ENCODE measurements at regions not wholly inside any gene's neighbourhood (a gene's known extent, or its start where the extent isn't known, plus 50 kb on each side); places are given as distances from the start of the nearest gene placed in this dataset.

DNA sequence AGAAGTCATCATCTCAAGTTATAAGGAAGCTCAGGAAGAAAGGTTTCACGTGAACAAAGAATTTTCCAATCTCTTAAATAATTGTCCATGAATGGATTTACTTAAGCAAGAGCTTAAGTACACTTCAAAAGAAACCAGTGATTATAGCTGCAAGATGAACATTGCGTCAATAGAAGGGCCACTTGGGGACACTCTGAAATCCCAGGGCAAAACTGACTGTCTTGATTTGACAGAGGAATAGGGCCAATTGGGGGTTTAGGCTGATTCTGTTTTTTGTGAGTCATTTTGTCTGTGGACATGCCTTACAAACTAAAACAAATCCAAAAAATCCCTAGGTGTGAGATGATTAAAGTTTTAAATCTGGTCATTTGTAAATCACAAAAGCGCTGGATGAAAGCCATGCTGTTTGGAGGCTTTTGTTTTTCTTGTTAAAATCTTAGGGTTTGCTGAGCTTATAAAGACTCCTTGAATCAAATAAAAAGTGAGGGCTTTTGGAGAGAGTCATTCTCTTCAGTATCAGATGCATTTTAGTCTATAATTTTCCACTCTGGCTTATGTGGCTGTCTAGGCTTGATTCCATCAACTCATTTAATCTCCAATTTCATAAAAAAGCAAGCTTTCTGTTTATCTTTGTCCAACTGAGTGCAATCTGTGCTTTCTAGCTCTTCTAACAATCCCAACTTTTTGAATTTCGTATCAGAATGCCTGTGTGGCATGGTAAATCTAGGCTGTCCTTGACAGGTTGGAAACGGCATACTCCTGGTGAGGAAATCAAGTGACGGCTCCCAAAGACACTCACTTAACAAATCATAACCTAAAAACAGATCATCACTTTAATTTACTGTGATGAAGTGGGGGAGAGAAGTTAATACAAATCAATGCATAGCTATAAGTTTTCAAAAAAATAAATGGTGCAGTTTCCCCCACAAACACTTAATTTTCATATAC lies 98.2 kb upstream of the SOX9 start:
- Mint-ChIP-seq H3K27me3 (ENCODE audit: insufficient read depth, unreplicated experiment) (no peaks in the 10 kb centered on the region), H3K4me3 (ENCODE audit: unreplicated experiment) (no peak overlapping the region), H3K4me1 (ENCODE audit: insufficient read depth, unreplicated experiment) (no peaks in the 10 kb centered on the region), H3K27ac (ENCODE audit: low read depth, unreplicated experiment) (no peak overlapping the region), H3K36me3 (ENCODE audit: insufficient read depth, unreplicated experiment) (no peaks in the 10 kb centered on the region), H3K9me3 (ENCODE audit: unreplicated experiment) (no peaks in the 10 kb centered on the region)
- CTCF ChIA-PET: interaction anchor here (0.6 to 0.7 kb wide), 2 partner anchors 98 to 547 kb away, joined by 4 to 6 read pairs; no protein-coding TSS in a partner anchor
- DNase-seq (ENCODE audit: unreplicated experiment): no peak
- POLR2A ChIA-PET: no interaction called here
- intact Hi-C loops (cut with micrococcal nuclease): no loop called here
- TF ChIP-seq, protein P1, sequence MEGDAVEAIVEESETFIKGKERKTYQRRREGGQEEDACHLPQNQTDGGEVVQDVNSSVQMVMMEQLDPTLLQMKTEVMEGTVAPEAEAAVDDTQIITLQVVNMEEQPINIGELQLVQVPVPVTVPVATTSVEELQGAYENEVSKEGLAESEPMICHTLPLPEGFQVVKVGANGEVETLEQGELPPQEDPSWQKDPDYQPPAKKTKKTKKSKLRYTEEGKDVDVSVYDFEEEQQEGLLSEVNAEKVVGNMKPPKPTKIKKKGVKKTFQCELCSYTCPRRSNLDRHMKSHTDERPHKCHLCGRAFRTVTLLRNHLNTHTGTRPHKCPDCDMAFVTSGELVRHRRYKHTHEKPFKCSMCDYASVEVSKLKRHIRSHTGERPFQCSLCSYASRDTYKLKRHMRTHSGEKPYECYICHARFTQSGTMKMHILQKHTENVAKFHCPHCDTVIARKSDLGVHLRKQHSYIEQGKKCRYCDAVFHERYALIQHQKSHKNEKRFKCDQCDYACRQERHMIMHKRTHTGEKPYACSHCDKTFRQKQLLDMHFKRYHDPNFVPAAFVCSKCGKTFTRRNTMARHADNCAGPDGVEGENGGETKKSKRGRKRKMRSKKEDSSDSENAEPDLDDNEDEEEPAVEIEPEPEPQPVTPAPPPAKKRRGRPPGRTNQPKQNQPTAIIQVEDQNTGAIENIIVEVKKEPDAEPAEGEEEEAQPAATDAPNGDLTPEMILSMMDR (IDR thresholded peaks at IDR 0.05; ENCODE audit: unreplicated experiment): no peak
- no TSS peak for BruUV-seq (replicated peaks)

DNA sequence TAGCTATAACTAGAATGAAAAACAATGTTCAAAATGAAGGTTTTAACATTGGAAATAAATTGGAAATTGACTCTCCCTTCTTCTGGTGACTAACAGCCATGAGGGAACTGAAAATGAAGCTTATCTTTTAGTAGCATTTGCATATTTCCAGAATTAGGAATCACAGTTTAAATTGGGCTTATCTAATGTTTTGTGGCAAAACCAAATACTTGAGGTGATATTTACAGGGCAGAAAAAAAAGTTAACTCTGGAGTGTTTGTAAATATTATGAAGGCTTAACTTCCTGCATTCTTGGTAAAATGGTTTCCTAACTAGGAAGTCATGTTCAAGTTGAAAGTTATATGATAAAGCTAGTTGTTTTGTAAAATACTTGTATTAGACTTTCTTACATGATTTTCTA lies 96.4 kb upstream of the SOX9 start:
- H3K4me1 Mint-ChIP-seq (ENCODE audit: insufficient read depth, unreplicated experiment): no peaks in the 10 kb centered on the region
- ChIA-PET POLR2A (interaction anchor here (0.9 kb wide), 1 partner anchor 20 kb away, joined by 3 read pairs; no protein-coding TSS in a partner anchor), CTCF (no interaction called here)
- no peaks in the 10 kb centered on the region for H3K9me3 Mint-ChIP-seq (ENCODE audit: unreplicated experiment)
- no peaks in the 10 kb centered on the region for H3K36me3 Mint-ChIP-seq (ENCODE audit: insufficient read depth, unreplicated experiment)
- no peak overlapping the region for H3K4me3 Mint-ChIP-seq (ENCODE audit: unreplicated experiment)
- no peak overlapping the region for H3K27ac Mint-ChIP-seq (ENCODE audit: low read depth, unreplicated experiment)
- BruUV-seq (replicated peaks): no TSS peak
- H3K27me3 Mint-ChIP-seq (ENCODE audit: insufficient read depth, unreplicated experiment): no peaks in the 10 kb centered on the region
- TF ChIP-seq, protein P1 (IDR thresholded peaks at IDR 0.05; ENCODE audit: unreplicated experiment): no peak
- intact Hi-C loops (cut with micrococcal nuclease): no loop called here
- DNase-seq (ENCODE audit: unreplicated experiment): no peak

DNA sequence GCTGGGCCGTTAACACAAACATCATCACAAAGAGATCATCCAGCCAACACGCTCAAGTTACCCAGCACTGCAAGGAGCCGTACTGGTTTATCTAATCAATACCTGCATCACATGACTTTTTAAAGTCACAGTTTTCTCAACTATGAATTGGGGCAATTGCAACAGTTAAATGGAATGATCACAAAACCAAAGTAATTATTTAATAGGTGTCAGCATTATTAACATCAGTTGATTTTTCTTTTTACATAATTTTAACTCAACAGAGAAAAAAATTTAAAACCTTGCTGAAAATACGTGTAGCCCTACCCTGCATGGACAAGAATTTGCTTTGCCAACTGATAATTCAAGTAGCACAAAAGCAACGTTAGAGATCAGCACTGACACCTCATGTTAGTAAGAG lies 95.7 kb upstream of the SOX9 start:
- ChIA-PET CTCF (no interaction called here), POLR2A (interaction anchor here (0.7 to 0.9 kb wide), 2 partner anchors 19 to 27 kb away, joined by 3 read pairs; no protein-coding TSS in a partner anchor)
- DNase-seq (ENCODE audit: unreplicated experiment): no peak
- no TSS peak for BruUV-seq (replicated peaks)
- intact Hi-C loops (cut with micrococcal nuclease): no loop called here
- Mint-ChIP-seq H3K4me3 (ENCODE audit: unreplicated experiment) (no peak overlapping the region), H3K36me3 (ENCODE audit: insufficient read depth, unreplicated experiment) (no peaks in the 10 kb centered on the region), H3K4me1 (ENCODE audit: insufficient read depth, unreplicated experiment) (no peaks in the 10 kb centered on the region), H3K27me3 (ENCODE audit: insufficient read depth, unreplicated experiment) (no peaks in the 10 kb centered on the region), H3K27ac (ENCODE audit: low read depth, unreplicated experiment) (no peak overlapping the region), H3K9me3 (ENCODE audit: unreplicated experiment) (no peaks in the 10 kb centered on the region)
- TF ChIP-seq, protein P1 (IDR thresholded peaks at IDR 0.05; ENCODE audit: unreplicated experiment): no peak

DNA sequence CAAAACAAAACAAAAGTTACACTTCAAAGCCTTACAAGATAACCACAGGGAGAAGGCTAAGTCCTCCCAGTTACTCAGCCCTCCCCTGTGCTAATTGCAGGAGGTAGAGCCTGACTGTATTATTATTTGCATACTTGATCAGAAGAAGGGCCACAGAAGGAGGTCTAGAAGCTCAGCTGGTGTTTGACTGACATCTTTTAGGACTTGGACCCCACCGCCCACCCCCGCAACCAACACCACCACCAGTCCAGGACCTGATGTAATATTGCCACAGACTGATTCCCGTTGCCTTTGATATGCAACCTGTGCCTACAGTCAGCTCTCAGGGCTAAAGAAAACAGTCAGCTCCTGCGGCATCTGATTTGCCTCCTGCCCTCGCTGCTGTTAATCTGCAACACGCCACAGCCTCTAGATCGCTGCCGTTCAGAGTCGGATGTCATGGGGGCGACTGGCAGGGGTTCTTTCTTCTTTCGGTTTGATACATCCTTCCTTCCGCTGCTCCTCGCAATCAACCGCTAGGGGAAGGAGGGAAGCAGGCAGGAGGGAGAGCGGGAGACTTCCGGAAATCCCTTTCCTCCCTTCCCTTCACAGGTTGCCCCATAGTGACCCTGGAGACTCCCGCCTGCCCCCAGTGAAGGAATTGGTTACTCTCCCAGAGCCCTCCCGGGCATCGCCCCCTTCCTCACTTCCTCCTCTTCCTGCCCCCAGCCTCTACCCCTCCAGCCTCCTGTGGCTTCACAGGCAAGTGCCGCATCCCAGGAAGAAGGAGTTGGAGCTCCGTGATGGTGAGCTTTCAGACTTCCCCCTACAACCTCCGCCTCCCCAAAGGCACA lies 90.5 kb upstream of the SOX9 start:
- no peak overlapping the region for H3K4me3 Mint-ChIP-seq (ENCODE audit: unreplicated experiment)
- H3K4me1 Mint-ChIP-seq (ENCODE audit: insufficient read depth, unreplicated experiment): no peaks in the 10 kb centered on the region
- no peaks in the 10 kb centered on the region for H3K36me3 Mint-ChIP-seq (ENCODE audit: insufficient read depth, unreplicated experiment)
- intact Hi-C loops (cut with micrococcal nuclease): no loop called here
- TF ChIP-seq, protein P1 (IDR thresholded peaks at IDR 0.05; ENCODE audit: unreplicated experiment): no peak
- no peak for DNase-seq (ENCODE audit: unreplicated experiment)
- no peak overlapping the region for H3K27ac Mint-ChIP-seq (ENCODE audit: low read depth, unreplicated experiment)
- no peaks in the 10 kb centered on the region for H3K9me3 Mint-ChIP-seq (ENCODE audit: unreplicated experiment)
- H3K27me3 Mint-ChIP-seq (ENCODE audit: insufficient read depth, unreplicated experiment): no peaks in the 10 kb centered on the region
- no TSS peak for BruUV-seq (replicated peaks)
- POLR2A ChIA-PET: no interaction called here
- CTCF ChIA-PET: interaction anchor here (0.7 kb wide), 1 partner anchor 68 kb away, joined by 3 read pairs; no protein-coding TSS in a partner anchor

Measured in MCF 10A (cell line).